HepG2 (cell line): ENCODE measurements at regions not wholly inside any gene's neighbourhood (a gene's known extent, or its start where the extent isn't known, plus 50 kb on each side); places are given as distances from the start of the nearest gene placed in this dataset.

Experiments used
- AGO2 ChIP-seq: fragments of 200-400 bp; formaldehyde crosslinking; optimal IDR thresholded peaks from 2 replicates; pipeline ENCODE3; 2017; ENCODE audit warnings: mild to moderate bottlenecking, low read depth, low read length, moderate library complexity
- BRCA1 ChIP-seq: sonication (generic); formaldehyde crosslinking; IDR thresholded peaks from 2 replicates; pipeline ENCODE4 v1.4.0; 2020; ENCODE audit warnings: missing genetic modification reagents
- CBX2 ChIP-seq, 2 experiments: fragments of 200-600 bp in 1 of 2; sonication (generic); formaldehyde crosslinking in 1 of 2; IDR thresholded peaks; 2 replicates each; pipeline versions ENCODE4 v1.7.0 to v1.8.1; 2018 to 2022; ENCODE audit warnings: low read depth in 2 of 2, low read length in 1 of 2, mild to moderate bottlenecking in 1 of 2, missing genetic modification reagents in 1 of 2
- CHD4 ChIP-seq: fragments of 200-600 bp; sonication (generic); IDR thresholded peaks from 2 replicates; pipeline ENCODE4 v1.7.0; 2017; ENCODE audit warnings: mild to moderate bottlenecking, low read length, borderline replicate concordance
- DPF2 ChIP-seq: sonication (generic); formaldehyde crosslinking; IDR thresholded peaks from 2 replicates; pipeline ENCODE4 v1.4.0; 2020; ENCODE audit warnings: mild to moderate bottlenecking, low read depth, missing genetic modification reagents, borderline replicate concordance
- POLR2AphosphoS5 ChIP-seq: IDR thresholded peaks from 2 replicates; pipeline ENCODE4 v1.6.1; 2012; ENCODE audit warnings: low read depth, low read length
- RBM22 ChIP-seq: fragments of 200-400 bp; formaldehyde crosslinking; optimal IDR thresholded peaks from 2 replicates; pipeline ENCODE3; 2017; ENCODE audit warnings: mild to moderate bottlenecking, low read length, moderate library complexity
- SRSF1 ChIP-seq: fragments of 200-400 bp; formaldehyde crosslinking; optimal IDR thresholded peaks from 2 replicates; pipeline ENCODE3; 2017; ENCODE audit warnings: mild to moderate bottlenecking, low read depth, low read length, moderate library complexity
- STAT5B ChIP-seq: sonication (generic); formaldehyde crosslinking; IDR thresholded peaks from 2 replicates; pipeline ENCODE4 v1.4.0; 2020; ENCODE audit warnings: missing genetic modification reagents
- TCF12 ChIP-seq, 2 experiments: fragments of 450-650 bp in 1 of 2; sonication (generic) in 1 of 2; formaldehyde crosslinking in 1 of 2; IDR thresholded peaks; 2 replicates each; pipeline versions ENCODE4 v1.6.1 to v1.8.0; 2017 to 2022; ENCODE audit warnings: antibody characterized with exemption in 1 of 2, mild to moderate bottlenecking in 1 of 2, missing genetic modification reagents in 1 of 2, moderate library complexity in 1 of 2
- ZNF10 ChIP-seq: sonication (generic); formaldehyde crosslinking; IDR thresholded peaks from 2 replicates; pipeline ENCODE4 v1.4.0; 2020; ENCODE audit warnings: mild to moderate bottlenecking, low read depth, missing genetic modification reagents, borderline replicate concordance
- TF ChIP-seq, protein P1 (sequence below): sonication (generic); formaldehyde crosslinking; IDR thresholded peaks from 2 replicates; pipeline ENCODE4 v1.4.0; 2020; ENCODE audit warnings: missing genetic modification reagents

GRCh38 chr4:136307765-136308164 lies 1224.5 kb downstream of the PCDH18 start:
- TF ChIP-seq AGO2 (no peak), STAT5B (CRISPR knock-in tag) (no peak), RBM22 (no peak), BRCA1 (CRISPR knock-in tag) (no peak), SRSF1 (no peak), POLR2AphosphoS5 (no peak), TCF12 (IDR thresholded peaks at IDR 0.05) (no peak), TCF12 (CRISPR knock-in tag; IDR thresholded peaks at IDR 0.05) (no peak), ZNF10 (no peak), DPF2 (no peak), CHD4 (no peak), CBX2 (IDR thresholded peaks at IDR 0.05; ENCODE audit: low read depth, low read length) (no peak), CBX2 (CRISPR knock-in tag; IDR thresholded peaks at IDR 0.05; ENCODE audit: low read depth) (no peak)
- TF ChIP-seq, protein P1, sequence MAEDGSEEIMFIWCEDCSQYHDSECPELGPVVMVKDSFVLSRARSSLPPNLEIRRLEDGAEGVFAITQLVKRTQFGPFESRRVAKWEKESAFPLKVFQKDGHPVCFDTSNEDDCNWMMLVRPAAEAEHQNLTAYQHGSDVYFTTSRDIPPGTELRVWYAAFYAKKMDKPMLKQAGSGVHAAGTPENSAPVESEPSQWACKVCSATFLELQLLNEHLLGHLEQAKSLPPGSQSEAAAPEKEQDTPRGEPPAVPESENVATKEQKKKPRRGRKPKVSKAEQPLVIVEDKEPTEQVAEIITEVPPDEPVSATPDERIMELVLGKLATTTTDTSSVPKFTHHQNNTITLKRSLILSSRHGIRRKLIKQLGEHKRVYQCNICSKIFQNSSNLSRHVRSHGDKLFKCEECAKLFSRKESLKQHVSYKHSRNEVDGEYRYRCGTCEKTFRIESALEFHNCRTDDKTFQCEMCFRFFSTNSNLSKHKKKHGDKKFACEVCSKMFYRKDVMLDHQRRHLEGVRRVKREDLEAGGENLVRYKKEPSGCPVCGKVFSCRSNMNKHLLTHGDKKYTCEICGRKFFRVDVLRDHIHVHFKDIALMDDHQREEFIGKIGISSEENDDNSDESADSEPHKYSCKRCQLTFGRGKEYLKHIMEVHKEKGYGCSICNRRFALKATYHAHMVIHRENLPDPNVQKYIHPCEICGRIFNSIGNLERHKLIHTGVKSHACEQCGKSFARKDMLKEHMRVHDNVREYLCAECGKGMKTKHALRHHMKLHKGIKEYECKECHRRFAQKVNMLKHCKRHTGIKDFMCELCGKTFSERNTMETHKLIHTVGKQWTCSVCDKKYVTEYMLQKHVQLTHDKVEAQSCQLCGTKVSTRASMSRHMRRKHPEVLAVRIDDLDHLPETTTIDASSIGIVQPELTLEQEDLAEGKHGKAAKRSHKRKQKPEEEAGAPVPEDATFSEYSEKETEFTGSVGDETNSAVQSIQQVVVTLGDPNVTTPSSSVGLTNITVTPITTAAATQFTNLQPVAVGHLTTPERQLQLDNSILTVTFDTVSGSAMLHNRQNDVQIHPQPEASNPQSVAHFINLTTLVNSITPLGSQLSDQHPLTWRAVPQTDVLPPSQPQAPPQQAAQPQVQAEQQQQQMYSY, result no peak
